ENCODE measurements at regions not wholly inside any gene's neighbourhood (a gene's known extent, or its start where the extent isn't known, plus 50 kb on each side); places are given as distances from the start of the nearest gene placed in this dataset.
A peak's percentile ranks its signal among the peaks of the same experiment; 100 is the strongest.
"Not testable (repeated sequence)": the region's sequence is repeated elsewhere in the genome, so short reads cannot be mapped to it uniquely, and the experiment has no call there.

DNA sequence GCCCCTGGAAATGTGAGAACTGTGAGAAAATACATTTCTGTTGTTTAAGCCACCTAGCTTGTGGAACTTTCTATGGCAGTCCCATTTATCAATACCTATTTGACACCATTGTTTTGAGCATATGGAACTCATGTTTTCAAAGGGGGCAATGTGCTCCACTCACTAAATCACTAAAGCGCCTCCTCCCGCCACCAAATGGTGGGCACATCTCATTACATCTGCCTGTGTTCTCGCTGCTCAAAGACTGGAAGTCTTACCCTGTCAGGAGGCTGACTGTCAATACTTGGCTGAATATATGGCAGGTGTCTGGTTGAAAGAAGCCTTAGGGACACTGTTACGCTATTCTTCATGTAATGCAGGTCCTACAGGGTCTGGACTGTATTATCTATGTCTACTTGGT is 767.7 kb downstream of the TSN start:
- no peak for DNase-seq

DNA sequence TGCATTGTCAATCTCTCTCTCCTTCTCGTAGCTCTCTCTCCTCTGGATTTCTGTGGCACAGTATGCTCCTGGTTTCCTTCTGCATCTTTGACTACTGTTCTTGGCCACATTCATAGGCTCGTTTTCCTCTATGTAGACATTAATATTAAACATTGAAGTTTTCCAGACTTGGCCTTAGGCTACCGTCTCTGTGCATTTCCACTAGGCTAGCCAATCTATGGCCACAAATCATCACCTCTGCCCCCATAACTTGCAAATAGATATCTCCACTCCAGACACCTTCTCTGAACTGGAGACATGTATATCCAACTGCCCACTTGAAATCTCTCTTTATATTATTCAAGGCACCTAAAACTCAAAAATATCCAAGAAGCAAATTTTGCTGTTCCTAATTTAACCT is 768.5 kb downstream of the TSN start:
- no peak for DNase-seq

DNA sequence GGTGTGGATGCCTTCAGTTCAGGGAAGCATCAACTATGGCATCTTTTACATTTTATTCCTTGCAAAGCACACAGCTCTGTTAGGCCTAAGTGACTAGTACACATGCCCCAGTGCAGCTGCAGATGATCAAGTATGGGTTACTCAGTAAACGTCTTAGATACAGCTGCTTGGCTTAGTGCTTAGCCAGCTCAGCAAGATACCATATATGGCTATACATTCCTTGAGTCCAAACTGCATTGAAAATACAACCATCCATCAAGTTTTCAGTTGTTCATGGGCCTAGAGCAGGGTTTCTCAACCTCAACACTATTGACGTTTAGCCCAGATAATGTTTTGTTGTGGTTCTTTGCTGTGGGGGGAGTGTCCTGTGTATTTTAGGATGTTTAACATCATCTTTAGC is 769.9 kb downstream of the TSN start:
- no peak for DNase-seq

DNA sequence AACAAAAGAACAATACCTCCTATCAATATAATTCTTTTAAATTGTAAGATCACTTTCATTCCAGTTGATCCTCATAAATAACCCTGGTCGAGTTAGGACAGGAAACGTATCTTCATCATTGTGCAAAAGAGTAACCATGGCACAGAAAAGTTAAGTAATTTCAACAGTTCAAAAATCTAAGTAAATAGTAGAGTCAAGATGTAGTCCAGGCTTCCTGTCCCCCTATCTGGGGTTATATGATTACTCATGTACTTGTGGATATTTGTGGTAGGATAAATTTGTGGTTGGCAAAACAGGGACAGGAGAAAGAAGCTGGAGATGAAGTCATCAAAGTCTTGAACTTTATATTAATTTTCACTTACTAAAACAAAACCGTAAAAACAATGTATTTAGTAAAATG is 772.6 kb downstream of the TSN start:
- DNase-seq, result no peak

DNA sequence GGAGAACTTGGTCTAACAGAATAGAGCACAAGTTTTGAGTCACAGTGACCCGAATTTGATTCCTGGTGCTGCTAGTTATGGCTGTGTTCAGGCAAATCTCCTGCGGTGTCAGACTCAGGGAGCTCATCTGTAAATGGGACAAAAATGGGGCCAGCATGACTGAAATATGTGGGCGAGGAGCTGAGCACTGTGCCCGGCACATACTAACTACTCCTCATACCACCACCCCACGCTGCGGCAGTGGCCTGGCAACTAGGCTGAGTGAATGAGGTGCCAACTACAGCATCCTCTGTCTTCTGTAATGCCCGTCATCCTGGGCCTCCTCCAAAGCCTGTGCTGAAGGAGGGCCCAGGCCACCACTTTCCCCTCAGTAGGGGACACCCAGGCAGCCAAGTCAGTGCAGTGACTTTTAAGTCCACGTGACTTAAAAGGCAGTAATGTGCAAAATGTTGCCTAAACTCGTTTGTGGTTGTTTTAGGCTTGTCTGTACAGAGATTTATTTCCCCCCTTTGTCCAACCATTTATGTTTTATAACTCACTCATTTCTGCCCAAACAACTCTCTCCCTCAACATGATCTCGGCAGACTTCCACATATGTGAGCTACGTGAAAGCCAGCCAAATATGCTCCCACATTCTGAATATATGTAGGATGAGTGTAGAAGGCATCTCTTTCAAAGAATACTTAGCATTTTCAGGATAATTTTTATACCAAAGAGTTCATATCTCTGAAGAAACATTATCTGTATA is 773.7 kb downstream of the TSN start:
- DNase-seq, result no peak

DNA sequence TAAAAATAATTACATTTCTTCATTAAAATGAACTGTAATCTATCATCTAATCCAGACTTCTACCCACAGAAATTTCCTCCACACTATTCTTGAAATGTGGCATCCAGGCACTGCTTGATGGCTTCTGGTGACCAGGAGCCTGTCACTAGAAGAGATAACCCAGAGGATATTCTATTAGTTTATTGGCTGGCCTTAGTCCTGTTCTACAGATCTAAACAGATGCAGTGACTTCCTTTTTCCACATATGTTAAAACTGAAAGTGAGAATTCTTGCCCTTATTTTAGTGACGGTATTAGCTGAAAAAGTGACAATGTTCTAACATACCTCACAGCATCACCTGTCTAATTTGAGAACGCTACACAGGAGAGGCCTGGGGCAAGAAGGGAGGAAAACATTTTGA is 775.4 kb downstream of the TSN start:
- no peak for DNase-seq

DNA sequence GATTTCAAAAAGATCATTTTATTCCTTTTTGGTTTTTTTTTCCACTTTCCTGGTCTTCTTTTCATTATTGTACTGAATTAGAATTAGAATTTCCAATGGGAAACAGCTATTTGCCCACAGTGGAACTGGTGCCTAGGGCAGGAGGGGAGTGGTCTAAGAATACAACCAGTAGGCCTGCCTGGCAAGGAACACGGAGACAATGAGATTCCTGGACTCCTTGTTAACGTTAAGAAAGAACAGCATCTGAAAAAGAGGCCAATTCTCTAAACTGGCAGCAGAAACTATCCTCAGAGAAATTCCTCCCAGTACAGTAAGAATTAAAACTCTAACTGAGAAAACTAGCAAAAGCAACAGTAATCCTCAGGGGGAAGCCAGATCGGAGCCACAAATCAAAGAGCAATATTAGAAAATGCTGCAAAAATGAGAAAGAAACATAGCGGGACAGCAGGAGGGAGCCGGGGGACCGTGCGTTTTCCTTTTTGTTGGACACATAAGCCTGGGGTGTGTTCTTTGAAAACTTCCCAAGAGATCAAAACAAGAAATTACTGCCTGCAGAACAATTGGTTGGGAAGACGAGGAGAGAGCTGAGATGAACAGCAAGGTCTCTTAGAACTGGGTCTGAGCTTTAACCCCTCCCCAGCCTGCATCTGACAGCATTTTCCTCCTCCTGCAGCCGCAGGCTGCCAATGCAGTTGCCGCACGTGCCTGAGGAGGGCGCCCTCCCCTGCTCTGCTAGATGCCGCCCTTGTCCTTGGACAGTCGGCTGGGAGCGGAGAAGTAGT is 776.0 kb downstream of the TSN start:
- peak; percentile 19 for DNase-seq

DNA sequence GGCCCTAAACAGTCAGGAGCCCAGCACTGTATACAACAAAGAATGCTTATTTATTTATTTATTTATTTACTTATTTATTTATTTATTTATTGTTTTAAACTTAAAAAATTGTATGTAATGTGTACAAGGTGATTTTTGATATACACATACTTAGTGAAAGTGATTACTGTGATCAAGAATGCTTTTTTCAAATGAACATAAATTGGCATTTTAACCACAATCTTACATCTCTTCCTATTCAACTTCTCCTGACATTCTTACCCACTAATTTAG is 776.6 kb downstream of the TSN start:
- no peak for DNase-seq

DNA sequence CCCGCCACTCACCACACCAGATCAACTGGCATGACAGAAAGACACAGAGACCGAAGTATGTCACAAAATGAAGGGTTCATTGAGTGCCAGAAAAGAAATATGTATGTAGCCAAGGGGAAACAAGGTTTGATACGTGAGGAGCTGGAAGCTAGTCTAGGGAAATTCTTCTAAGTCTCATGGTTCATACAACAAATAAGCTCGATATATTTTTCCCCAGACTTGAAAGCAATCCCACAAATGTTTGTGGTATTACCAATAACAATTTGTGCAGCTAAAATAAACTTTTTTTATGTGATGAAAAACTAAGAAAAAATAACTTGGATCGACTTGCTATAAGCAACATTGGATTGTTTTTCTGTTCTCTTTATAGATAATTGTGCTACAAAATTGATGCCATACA is 777.0 kb downstream of the TSN start:
- DNase-seq, result no peak

DNA sequence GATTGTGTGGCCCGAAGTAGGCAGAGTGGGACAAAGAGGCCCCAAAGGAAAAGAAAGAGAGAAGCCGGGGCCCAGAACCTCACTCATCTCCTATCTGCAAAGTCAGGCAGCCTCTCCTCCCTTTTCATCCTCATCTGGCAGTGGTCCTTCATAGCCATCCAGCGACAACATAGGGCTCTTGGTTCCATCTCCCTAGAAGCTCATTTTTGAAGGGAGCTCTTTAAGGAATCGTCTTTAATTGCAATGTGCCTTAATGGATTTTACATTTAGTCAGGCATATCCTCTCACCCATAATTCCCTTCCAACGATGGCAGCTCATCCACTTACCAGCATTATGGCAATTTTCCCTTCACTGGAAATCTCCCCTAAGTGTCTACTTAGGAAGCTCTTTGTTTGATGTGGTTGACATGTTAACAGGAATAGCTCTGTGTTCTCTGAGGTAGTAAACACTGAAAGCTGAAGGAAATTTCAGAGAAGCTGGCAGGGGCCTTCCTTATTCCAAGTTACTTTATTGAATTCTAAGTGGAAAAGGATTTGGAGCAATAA is 780.6 kb downstream of the TSN start:
- DNase-seq, result no peak

DNA sequence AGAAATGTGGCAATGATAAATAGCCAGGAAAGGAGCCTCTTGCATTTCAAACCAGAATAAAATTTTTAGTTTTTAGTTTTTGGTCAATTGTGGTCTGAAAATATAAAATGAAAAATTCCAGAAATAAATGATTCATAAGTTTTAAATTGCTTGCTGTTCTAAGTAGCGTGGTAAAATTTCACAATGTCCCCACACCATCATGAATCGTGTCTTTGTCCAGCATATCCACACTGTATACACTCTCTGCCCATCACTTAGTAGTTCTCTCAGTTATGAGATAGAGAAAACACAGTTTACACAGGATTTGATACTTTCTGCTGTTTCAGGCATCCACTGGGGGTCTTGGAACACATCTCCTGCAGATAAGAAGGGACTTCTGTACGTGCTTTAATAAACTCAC is 783.9 kb downstream of the TSN start:
- DNase-seq, result no peak

DNA sequence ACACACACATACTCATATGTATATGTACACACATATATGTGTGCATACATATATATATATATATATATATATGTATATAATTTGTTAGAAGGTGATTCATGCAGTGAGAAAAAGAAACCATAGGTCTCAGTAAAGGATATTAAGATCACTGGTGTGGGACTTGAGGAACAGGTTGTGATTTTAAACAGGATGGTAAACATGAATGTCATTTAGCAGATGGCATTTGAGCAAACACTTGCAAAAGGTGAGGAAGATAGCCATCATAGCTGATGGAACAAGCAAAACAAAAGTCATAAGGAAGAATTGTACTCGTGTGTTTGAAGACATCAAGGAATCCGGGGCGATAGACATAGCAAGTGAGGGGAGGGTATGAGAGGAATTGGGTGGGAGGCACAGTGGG is 784.5 kb downstream of the TSN start:
- DNase-seq, result no peak

DNA sequence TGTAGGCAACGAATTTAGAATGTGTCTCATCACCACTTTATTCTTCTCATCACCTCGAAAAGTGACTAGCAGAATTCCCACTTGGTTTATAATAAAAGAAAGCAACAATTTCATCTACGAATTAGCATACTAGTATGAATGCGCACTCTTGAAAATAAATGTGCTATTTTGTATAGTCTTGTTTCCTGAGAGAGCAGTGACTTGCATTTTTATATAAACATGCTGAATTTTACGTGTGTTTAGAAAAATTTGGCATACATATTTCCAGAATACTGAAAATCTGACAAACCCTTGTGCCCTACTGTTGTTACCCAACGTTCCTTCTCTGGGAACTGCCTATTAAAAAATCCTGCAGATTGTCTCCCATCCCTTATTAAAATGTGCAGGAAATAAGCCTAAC is 786.8 kb downstream of the TSN start:
- DNase-seq, result no peak

DNA sequence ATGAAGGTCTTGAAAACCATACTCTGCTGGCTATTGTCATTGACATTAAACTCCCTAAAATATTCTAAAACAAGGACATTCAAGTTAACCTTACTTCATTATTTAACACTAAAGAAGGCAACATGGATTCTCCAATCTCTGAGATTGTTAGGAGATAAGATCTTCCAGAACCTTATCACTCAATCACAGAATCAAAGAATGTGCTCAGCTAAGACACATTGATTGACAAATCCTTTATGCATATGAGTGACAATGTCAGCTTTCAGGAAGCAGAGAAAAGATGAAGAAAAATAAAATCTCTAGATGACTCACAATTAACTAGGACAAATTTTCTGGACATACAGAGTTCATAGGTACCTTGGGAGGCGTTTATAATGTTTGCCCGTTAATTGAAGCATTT is 787.2 kb downstream of the TSN start:
- no peak for DNase-seq

DNA sequence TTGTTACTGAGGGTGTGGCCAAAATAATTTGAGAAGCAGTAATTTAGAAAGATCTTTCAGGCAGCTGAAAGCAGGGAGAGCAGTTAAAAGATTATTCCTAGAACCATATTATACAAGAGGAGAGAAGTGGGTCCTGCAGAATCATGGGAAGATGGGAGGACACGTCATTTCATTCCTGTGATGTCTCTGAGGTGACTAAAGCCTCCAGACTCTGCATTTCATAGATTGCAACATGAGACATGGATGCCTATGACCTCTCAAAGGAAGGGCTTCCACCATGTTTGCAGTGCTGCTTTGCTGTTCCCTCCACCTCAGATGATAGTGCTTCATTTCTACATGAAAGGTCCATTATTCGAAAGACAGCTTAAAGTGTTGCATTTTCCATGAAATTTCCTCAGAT is 788.4 kb downstream of the TSN start:
- DNase-seq, result no peak

DNA sequence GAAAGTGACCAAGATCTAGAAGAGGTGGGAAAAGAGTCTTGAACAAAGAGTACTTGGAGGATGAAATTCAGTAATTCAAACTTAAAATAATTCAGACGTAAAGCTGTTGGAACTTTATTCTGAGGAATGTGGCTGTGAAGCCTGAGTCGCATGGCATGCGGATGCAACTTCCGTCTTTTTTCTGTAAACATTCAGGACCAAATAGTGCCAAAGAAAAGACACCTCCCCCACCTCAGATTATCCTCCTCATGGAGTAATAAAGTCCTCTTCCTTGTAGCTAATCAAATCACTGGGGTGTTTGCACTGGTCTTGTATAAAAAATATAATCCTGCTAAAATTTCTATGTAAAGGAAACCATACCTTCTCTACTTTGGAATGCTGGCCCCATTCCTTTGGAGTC is 790.4 kb downstream of the TSN start:
- DNase-seq, result no peak

DNA sequence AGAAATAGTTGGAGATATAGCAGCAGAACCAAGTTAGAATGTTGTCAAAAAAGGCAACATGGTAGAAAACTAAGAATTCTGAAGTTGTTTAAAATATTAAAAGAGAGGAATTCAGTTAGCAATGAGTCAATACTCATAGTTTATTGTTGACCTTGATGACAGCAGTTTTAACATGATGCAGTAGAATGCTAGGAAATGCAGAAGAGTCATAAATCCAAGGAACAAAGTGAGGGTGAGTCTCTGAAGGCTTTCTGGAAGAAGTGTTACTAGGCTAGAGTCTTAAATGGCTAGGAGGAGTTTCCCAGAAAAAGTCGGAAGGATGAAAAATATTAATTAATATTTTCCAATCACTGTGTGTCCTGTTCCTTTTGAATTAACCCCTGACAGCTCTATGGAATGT is 807.3 kb downstream of the TSN start:
- DNase-seq, result no peak

DNA sequence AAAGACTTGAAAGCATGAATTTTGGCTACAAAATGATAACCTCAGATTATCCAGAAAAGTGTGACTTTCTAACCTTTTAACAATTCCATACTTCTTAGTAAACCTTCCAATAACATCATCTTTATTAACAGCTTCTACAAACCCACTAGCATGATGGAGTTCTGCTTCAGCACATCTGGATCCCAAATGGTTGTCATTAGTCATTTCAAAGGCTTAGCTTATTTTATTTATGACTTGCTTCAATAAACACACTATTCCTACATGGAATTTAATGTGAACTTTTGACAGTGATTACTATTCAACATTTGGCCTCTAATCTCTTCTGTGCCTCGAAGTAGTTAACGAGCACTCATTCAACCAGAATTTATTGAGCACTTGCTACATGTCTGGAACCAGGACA is 808.3 kb downstream of the TSN start:
- DNase-seq, result no peak

DNA sequence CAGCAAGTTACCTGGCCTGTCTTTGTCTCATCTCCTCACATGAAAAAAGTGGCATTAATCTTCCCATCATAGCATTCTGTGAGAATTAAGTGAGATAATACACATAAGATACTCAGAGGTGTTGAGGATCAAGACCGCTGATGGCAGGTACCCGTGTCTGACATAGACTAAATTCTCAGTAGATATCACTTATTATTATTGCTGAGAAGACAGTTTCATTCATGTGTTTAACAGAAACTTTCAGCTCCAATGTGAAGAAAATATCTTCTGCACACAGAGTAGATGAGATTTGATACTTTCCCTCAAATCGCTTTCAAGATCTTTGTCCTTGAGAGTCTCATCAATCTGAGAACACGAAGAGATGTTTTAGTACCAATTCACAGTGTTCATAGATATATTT is 809.4 kb downstream of the TSN start:
- DNase-seq, result no peak

DNA sequence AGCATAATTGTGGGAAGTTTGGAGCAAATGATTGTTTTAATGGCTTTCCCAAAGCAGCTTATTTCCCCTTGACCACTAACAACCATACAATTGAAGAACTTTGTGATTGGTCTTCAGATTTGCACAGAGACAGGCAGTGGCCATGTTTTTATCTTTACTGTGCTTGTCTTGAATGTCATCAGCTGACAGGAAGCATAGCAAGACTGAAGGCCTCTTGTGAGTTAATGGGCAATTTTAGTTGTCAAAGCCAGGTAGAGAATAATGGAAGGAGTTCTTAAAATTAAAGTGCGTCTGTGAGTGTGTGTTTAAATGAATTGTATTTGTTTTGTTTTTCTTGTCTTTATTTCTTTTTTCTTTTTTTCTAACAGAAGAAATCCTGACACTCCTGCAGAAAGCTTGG is 809.9 kb downstream of the TSN start:
- no peak for DNase-seq

DNA sequence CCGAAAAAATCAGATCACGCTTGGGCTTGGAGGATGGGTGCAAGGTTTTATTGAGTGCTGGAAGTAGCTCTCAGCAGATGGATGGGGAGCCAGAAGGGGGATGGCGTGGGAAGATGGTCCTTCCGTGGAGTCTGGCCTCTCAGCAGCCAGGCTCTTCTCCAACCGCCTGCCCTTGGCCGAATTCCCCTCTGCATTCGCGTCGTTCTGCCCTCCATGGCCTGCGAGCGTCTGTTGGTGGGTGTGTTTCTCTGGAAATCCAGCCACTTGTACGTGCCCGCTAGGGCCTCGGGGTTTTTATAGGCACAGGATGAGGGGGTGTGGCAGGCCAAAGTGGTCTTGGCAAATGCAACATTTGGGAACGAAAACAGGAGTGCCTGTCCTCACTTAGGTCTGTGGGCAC is 815.2 kb downstream of the TSN start:
- DNase-seq, result no peak

DNA sequence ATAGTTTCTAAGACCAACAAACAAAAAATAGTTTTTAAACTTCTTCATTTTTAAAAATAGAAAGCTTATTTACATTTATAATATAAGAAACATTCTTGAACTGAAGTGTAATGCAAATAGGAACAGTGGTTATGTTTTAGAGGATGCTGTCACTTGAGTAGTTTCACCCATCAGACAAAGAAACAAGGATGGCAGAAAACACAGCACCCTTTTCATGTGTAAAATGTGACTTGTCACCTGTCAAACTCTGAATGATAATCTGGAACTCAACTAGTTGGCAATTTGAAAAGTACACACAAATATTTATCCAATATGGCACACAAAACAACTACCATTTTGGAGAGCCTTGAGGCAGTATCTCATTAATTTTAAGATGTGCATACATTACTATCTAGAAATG is 816.0 kb downstream of the TSN start:
- not testable (repeated sequence) for DNase-seq

DNA sequence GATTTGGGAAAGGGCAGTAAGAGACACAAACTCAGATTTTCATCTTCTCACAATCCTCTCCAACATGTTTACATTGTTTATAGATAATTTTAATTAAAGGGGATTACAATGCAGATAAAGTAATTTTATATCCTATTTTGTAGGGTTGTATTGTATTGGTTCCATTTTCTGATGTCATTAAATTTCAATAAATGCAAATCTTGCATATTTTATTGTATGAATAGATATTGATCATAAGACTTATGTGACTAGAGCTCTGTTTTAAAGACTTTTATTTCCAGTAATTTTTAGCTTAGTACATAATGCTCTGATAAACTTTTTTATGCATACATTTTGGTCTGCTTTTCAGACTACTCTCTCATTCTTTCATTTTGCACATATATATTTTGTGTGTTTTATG is 819.6 kb downstream of the TSN start:
- DNase-seq, result no peak

DNA sequence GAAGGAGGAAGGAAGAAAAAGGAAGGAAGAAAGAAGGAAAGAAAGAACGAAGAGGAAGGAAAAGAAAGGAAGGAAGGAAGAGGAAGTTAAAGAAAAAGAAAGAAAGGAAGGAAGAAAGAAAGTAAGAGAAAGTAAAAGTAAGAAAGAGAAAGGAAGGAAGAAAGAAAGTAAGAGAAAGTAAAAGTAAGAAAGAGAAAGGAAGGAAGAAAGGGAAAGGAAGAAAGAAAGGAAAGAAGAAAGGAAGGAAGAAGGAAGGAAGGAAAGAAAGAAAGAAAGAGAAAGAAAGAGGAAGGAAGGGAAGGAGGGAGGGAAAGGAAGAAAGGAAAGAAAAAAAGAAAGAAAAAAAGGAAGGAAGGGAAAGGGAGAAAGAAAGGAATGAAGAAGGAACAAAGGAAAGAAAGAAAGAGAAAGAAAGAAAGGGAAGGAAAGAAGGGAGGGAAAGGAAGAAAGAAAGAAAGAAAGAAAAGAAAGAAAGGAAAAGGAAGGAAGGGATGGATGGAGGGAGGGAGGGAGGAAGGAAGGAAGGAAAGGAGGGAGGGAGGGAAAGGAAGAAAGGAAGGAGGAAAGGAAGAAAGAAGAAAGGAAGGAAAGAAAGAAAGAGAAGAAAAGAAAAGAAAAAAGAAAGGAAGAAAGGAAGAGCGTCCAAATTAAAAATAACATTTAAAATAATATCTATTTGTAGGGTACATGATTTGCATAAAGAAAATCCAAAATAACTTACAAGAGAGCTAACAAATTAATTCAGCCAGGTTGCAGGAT is 827.9 kb downstream of the TSN start:
- no peak for DNase-seq

Measured in GDM1 (cell line).